Ishikawa (cell line): ENCODE measurements at regions not wholly inside any gene's neighbourhood (a gene's known extent, or its start where the extent isn't known, plus 50 kb on each side); places are given as distances from the start of the nearest gene placed in this dataset.

Source experiments
- CEBPB ChIP-seq: IDR thresholded peaks from 2 replicates; pipeline ENCODE4 v1.6.1; 2012
- CREB1 ChIP-seq: IDR thresholded peaks from 2 replicates; pipeline ENCODE4 v1.6.1; 2012; ENCODE audit warnings: low read depth
- EGR1 ChIP-seq: IDR thresholded peaks from 2 replicates; pipeline ENCODE4 v1.6.1; 2012
- EP300 ChIP-seq: IDR thresholded peaks from 2 replicates; pipeline ENCODE4 v1.6.1; 2012; ENCODE audit warnings: borderline replicate concordance
- FOXM1 ChIP-seq: IDR thresholded peaks from 2 replicates; pipeline ENCODE4 v1.6.1; 2012; ENCODE audit warnings: low read depth, borderline replicate concordance
- NFIC ChIP-seq: IDR thresholded peaks from 2 replicates; pipeline ENCODE4 v1.6.1; 2012
- RAD21 ChIP-seq: IDR thresholded peaks from 2 replicates; pipeline ENCODE4 v1.6.1; 2012; ENCODE audit warnings: low read depth
- TAF1 ChIP-seq: IDR thresholded peaks from 2 replicates; pipeline ENCODE4 v1.6.1; 2012; ENCODE audit warnings: low read depth, mild to moderate bottlenecking
- TCF12 ChIP-seq: IDR thresholded peaks from 2 replicates; pipeline ENCODE4 v1.6.1; 2012; ENCODE audit warnings: low read depth
- TEAD4 ChIP-seq: IDR thresholded peaks from 2 replicates; pipeline ENCODE4 v1.6.1; 2012
- YY1 ChIP-seq: IDR thresholded peaks from 2 replicates; pipeline ENCODE4 v1.6.1; 2012; ENCODE audit warnings: low read depth
- ZBTB7A ChIP-seq: IDR thresholded peaks from 2 replicates; pipeline ENCODE4 v1.6.1; 2012; ENCODE audit warnings: low read depth
- TF ChIP-seq, protein P1 (sequence below): IDR thresholded peaks from 2 replicates; pipeline ENCODE4 v1.6.1; 2012
- TF ChIP-seq, protein P2 (sequence below): IDR thresholded peaks from 2 replicates; pipeline ENCODE4 v1.6.1; 2012
- TF ChIP-seq, protein P3 (sequence below): IDR thresholded peaks from 2 replicates; pipeline ENCODE4 v1.6.1; 2012; ENCODE audit warnings: low read depth, mild to moderate bottlenecking

DNA sequence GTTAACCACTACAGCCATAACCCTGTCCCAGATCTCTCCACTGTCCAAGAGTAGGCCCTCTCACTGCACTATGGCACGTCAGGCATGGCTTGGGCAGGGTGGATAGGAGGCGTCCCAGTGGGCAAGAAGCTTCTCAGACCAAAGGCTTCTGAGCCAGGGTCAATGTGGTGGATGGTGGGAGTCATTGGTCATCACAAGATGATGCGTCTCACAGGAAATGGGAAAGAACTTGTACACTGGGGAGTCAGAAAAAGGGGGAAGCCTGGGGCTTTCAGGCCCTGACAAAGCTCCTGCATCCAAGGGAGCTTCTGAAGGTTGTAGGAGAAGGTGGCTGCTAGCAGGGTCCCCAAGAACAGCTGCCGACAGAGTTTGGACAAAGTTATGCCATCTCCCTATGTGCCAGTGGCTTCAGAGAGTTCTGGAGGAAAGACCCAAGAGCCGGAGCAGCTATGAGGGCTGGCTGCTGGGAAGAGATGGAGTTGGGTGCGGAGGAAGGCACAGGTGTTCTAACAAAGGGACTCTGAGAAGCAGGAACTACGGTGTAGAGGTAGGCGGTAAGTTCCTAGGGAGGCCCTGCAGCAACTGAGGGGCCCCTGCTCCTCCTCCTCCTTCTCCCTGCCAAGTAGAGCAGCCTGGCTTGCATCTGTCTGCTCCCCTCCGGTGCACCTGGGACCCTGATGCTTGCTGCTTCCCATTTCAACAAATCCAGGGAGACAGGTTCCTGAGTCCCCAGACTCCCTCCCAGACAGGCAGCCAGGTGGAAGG, 81.1 kb downstream of the ARL6IP4 start:
- no peak for TF ChIP-seq CEBPB
- TF ChIP-seq, protein P1, sequence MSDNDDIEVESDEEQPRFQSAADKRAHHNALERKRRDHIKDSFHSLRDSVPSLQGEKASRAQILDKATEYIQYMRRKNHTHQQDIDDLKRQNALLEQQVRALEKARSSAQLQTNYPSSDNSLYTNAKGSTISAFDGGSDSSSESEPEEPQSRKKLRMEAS: no peak
- TF ChIP-seq, protein P2, sequence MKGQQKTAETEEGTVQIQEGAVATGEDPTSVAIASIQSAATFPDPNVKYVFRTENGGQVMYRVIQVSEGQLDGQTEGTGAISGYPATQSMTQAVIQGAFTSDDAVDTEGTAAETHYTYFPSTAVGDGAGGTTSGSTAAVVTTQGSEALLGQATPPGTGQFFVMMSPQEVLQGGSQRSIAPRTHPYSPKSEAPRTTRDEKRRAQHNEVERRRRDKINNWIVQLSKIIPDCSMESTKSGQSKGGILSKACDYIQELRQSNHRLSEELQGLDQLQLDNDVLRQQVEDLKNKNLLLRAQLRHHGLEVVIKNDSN: no peak
- no peak for TF ChIP-seq NFIC
- no peak for TF ChIP-seq TCF12
- no peak for TF ChIP-seq RAD21
- TF ChIP-seq, protein P3, sequence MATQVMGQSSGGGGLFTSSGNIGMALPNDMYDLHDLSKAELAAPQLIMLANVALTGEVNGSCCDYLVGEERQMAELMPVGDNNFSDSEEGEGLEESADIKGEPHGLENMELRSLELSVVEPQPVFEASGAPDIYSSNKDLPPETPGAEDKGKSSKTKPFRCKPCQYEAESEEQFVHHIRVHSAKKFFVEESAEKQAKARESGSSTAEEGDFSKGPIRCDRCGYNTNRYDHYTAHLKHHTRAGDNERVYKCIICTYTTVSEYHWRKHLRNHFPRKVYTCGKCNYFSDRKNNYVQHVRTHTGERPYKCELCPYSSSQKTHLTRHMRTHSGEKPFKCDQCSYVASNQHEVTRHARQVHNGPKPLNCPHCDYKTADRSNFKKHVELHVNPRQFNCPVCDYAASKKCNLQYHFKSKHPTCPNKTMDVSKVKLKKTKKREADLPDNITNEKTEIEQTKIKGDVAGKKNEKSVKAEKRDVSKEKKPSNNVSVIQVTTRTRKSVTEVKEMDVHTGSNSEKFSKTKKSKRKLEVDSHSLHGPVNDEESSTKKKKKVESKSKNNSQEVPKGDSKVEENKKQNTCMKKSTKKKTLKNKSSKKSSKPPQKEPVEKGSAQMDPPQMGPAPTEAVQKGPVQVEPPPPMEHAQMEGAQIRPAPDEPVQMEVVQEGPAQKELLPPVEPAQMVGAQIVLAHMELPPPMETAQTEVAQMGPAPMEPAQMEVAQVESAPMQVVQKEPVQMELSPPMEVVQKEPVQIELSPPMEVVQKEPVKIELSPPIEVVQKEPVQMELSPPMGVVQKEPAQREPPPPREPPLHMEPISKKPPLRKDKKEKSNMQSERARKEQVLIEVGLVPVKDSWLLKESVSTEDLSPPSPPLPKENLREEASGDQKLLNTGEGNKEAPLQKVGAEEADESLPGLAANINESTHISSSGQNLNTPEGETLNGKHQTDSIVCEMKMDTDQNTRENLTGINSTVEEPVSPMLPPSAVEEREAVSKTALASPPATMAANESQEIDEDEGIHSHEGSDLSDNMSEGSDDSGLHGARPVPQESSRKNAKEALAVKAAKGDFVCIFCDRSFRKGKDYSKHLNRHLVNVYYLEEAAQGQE: no peak
- no peak for TF ChIP-seq TAF1
- TF ChIP-seq TEAD4: no peak
- TF ChIP-seq EGR1: no peak
- TF ChIP-seq EP300: no peak
- TF ChIP-seq YY1: no peak
- no peak for TF ChIP-seq ZBTB7A
- no peak for TF ChIP-seq CREB1
- TF ChIP-seq FOXM1: no peak

DNA sequence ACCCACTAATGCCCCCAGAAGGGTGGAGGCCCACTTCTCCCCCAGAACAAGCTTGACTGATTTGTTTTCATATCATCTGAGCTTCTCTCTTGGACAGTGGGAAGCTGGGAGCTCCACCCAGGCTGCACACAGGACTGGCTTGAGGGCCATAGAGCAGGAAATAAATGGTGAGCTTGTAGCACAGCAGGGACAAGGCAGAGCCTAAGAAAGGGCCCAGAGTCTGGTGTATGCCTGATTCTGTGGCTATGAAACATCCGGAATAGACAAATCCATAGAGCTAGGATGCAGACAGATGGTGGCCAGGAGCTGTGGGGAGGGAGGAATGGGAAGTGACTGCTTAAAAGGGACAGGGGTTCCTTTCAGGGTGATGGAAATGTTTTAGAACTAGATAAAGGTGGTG, 79.0 kb downstream of the ARL6IP4 start:
- TF ChIP-seq, protein P3: no peak
- no peak for TF ChIP-seq TCF12
- no peak for TF ChIP-seq TAF1
- TF ChIP-seq CEBPB: no peak
- TF ChIP-seq, protein P2: no peak
- TF ChIP-seq CREB1: no peak
- TF ChIP-seq TEAD4: no peak

DNA sequence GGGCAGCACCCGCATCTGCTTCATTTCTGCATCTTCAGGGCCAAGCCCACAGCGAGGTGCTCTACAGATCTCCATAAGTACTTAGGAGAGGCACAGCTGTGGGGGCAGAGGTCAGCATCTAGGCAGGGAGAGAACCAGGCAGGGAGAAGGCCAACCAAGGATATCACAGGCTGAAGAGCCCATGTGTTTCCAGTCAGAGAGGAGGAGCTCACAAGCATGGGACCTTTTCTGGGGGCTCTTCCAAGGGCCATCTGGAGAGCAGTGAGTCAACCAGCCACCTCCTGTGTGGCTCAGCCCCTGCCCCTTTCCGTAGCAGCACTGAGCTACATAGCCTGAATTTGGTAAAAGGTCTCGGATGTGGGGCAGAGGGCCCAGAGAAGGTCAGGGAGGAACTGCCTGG, 78.5 kb downstream of the ARL6IP4 start:
- TF ChIP-seq CREB1 (no peak), TCF12 (no peak), EGR1 (no peak), FOXM1 (no peak), ZBTB7A (no peak), TAF1 (no peak), RAD21 (no peak), NFIC (no peak), TEAD4 (no peak)
- TF ChIP-seq, protein P1: no peak
- TF ChIP-seq, protein P3: no peak
- TF ChIP-seq, protein P2: no peak

- TF ChIP-seq TCF12 (no peak), NFIC (no peak), FOXM1 (no peak)
- TF ChIP-seq, protein P3: no peak
- TF ChIP-seq, protein P1: no peak
- TF ChIP-seq, protein P2: no peak
Observed at GRCh38 chr12:123058481-123058880, 78.0 kb downstream of the ARL6IP4 start.
